ENCODE measurements at regions not wholly inside any gene's neighbourhood (a gene's known extent, or its start where the extent isn't known, plus 50 kb on each side); places are given as distances from the start of the nearest gene placed in this dataset.

DNA sequence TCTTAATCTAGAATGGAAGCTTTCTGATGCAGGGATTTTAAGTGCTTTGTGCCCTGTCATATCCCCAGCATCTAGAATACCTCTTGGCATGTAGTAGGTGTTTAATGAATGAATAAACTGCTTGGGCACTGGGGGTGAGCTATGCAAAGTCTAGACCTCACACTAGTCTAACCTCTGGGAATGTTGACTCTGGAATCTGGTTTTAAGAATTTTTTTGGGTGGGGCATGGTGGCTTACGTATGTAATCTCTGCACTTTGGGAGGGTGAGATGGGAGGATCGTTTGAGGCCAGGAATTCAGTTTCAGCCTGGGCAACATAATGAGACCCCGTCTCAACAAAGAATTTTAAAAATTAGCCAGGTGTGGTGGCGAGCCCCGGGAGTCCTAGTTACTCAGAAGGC, 146.3 kb upstream of the RGMA start:
- DNase-seq (ENCODE audit: low spot score): no peak

DNA sequence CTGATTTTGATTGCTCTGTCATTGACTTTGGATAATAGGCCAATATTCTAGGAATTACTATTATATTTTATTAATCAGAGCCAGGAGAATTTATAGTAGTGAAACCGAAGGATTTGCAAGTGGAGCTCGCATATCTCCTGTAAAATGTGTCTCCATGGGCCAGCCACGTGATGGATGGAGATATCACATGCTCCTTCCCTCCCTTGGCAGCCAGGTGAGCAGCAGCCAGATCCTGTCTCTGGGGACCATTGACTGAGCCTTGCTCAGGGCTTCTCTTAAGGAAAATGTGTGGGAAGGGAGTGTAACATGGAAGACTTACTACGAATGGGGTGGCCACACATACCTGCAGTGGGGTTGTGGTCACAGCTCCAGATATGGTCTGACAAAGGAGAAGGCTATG, 144.7 kb upstream of the RGMA start:
- DNase-seq (ENCODE audit: low spot score): no peak

GRCh38 chr15:93232845-93233244, 143.8 kb upstream of the RGMA start:
- no peak for DNase-seq (ENCODE audit: low spot score)

DNA sequence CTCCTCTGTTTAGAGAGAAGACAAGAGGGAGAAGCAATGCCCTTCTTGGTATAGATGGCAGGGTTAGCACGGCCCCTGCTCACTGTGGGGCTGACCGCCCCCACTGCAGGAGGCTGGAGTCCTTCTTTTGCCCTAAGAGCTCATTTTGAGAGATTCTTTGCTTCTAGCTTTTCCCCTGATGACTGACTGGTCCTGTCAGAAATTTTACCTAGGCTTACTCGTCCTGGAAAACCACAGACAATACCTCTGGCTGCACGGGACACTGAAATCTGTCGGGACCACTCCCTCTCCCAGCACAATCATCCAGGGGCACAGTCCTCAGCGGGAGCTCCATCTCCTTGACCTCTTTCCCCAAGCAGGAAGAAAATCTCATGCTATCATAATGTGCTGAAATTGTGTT, 143.0 kb upstream of the RGMA start:
- DNase-seq (ENCODE audit: low spot score): no peak

- DNase-seq (ENCODE audit: low spot score): no peak
These were observed 142.4 kb upstream of the RGMA start for GRCh38 chr15:93231261-93231925.

- no peak for DNase-seq (ENCODE audit: low spot score)
These were observed 139.5 kb upstream of the RGMA start for GRCh38 chr15:93228546-93228945.

DNA sequence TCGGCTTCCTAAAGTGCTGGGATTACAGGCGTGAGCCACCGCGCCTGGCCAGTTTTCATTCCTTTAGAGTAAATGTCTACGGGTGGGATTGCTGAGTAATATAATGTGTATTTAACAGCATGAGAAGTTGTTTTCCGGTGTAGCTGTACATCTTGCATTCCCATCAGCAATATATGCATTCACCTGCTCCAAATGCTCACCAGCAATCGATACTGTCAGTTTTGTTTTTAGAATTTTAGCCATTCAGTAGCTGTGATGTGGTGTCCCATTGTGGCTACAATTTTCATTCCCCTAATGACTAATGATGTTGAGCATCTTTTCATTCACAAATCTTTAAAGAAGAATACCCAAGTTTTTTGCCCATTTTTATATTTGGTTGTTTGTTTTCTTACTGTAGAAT, 134.8 kb upstream of the RGMA start:
- no peak for DNase-seq (ENCODE audit: low spot score)

GRCh38 chr15:93221759-93222158, 132.7 kb upstream of the RGMA start:
- no peak for DNase-seq (ENCODE audit: low spot score)

DNA sequence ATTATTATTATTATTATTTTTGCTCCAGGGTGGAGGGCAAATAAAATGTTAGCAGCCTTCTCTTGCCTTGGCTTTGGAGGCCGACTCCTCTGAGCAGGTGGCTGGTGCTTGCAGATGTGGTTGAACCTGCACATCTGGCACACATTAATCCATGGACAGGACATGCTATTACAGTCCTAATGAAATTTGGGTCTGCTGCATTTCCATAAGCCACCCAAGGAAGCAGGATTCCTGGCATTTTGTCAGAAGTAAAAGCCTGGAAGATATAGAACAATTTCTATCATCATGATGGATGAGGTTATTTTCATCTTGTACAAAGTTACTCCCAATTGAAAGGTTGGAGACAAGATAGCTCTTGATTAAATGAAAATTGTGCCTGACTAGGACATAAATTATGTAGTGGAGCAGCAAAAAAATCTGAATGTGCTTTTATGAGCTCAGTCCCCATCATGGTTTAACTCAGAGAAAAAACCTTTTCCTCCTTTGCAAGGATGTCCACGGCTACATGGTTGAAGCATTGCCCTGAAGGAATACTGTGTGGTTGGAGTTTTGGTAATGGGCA, 130.9 kb upstream of the RGMA start:
- DNase-seq (ENCODE audit: low spot score): no peak

DNA sequence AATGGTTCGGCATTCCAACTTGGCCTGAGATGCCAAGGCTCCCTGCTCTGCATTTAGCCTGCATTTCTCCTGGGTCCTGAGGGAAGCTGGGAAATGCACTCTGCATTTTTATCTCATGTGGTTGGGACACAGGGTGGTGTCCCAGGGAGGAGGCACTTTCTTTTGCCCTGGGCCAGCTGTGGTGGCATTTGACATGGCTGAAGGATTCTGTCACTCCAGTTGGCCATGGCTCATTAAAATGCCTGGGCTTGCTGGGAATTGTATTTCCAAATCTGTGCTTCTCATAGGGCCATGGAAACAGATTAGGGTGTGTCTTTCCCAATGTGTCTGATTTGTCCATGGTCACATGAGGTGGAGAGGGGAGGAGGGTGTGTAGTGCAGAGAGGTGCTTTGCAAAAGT, 128.3 kb upstream of the RGMA start:
- no peak for DNase-seq (ENCODE audit: low spot score)

- no peak for DNase-seq (ENCODE audit: low spot score)
These were observed 125.1 kb upstream of the RGMA start for GRCh38 chr15:93214106-93214505.

GRCh38 chr15:93213281-93213680, 124.3 kb upstream of the RGMA start:
- no peak for DNase-seq (ENCODE audit: low spot score)

DNA sequence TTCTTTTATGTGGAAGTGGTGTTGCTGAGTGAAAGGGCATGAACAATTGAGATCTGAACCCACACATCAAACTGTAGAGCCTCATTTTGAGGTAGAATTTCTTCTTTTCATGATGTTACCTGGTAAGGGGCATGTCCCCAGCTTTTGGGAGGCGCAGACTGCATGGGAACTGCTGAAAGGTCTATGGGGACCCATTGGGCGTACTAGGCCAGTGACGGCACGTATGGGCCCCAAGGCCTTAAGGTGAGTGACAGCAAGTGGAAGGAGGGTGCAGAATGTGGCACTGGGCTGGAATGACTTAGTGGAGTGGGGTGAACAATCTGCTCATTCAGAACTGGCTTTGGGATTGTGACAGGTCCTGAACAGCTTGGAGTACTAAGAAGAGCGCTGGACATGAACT, 123.6 kb upstream of the RGMA start:
- no peak for DNase-seq (ENCODE audit: low spot score)

DNA sequence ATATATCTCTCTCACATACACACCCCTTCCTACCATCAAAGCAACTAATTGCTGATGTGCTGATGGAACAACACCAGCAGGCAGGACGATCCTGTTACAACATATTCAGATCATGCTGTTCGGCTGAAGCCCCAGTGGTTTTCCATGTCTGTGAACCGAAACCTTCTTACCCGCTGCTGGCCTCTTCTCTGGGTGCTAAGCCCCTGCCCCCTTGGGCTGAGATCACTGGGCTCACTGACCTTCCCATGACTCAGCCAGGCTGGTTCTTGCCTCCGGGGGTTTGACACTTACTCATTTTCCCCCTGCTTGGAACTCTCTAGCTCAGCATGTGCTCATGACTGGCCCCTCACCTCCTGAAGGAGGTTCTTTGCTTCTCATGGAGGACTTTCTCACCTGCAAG, 122.0 kb upstream of the RGMA start:
- DNase-seq (ENCODE audit: low spot score): peak; percentile 33

GRCh38 chr15:93209690-93210445, 120.9 kb upstream of the RGMA start:
- DNase-seq (ENCODE audit: low spot score): no peak

DNA sequence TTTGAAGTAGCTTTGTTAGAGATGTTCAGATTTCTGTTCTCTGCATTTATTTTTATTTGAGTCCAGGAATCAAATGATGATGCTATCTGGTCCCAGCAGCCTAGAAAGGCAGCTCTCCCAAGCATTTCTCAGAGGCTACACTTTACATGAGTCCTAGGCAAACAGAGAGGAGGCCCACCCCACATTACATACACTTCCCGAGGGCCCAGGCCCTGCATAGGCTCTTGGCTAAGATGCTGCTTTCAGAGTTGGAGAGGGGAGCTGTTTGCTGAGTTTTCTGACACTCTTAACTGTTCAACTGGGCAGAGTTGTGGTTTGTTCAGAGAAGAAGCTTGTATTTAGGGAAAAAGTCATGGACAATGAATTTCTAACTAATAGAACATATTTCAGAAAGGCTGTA, 117.9 kb upstream of the RGMA start:
- DNase-seq (ENCODE audit: low spot score): no peak

- no peak for DNase-seq (ENCODE audit: low spot score)
These were observed 116.4 kb upstream of the RGMA start for GRCh38 chr15:93205413-93205812.

- no peak for DNase-seq (ENCODE audit: low spot score)
These were observed 114.0 kb upstream of the RGMA start for GRCh38 chr15:93203036-93203435.

DNA sequence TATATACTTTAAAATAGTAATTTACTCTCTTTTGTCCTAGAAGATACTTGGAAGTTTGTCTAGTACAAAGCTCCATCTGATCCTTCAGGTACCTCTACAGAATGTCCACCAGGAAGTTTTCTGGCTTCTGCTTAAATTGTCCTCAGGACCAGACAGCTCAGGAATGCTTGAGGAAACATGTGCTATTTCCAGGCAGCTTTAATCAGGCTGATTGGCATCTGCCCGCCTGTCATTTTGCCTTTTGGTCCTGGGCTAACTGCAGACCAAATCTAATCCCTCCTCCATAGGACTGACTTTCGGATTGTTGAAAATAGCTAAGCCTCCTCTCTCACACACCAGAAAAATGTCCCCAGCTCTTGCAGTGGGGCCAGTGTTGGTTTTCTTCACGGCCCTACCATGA, 113.4 kb upstream of the RGMA start:
- DNase-seq (ENCODE audit: low spot score): no peak

- DNase-seq (ENCODE audit: low spot score): no peak
These were observed 112.9 kb upstream of the RGMA start for GRCh38 chr15:93201940-93202339.

GRCh38 chr15:93200837-93201226, 111.8 kb upstream of the RGMA start:
- no peak for DNase-seq (ENCODE audit: low spot score)

- no peak for DNase-seq (ENCODE audit: low spot score)
These were observed 111.2 kb upstream of the RGMA start for GRCh38 chr15:93200081-93200836.

DNA sequence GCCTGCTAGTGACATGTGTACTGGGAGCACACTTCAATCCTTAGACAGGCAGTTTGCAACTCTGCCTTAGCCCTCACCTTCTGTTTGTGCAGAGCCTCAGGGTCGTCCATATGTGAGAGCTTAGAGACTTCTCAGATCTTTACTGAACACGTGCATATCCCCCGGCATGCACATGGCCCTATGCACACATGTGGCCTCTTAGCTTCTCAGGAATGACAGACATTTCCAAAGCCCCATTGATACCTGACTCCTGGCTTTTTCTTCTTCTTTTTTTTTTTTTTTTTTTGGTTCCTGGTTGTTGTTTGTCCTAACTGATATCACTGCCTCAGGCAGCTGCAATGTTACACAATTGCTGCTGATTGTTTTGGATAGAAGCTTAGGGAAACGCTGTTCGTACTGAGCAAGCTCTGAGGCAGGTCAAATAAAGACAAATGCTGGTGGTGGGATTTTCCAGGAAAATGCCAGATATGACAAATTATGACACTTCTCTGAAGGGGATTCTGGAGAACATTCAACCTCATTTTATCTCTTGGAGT, 107.2 kb upstream of the RGMA start:
- no peak for DNase-seq (ENCODE audit: low spot score)
